Heart left ventricle (tissue), 13 donors: ENCODE measurements at regions not wholly inside any gene's neighbourhood (a gene's known extent, or its start where the extent isn't known, plus 50 kb on each side); places are given as distances from the start of the nearest gene placed in this dataset.

Source experiments
- POLR2A ChIP-seq, 2 donors: fragments of 450-650 bp; IDR thresholded peaks; one replicate each; pipeline ENCODE4 v1.6.1; 2017; ENCODE audit warnings: antibody characterized with exemption in 2 of 2, mild to moderate bottlenecking in 2 of 2, moderate library complexity in 2 of 2
- TF ChIP-seq, protein P1 (sequence below), 12 donors: fragments of 200-600 bp; sonication (generic) in 4 of 12; IDR thresholded peaks; one replicate each; pipeline versions ENCODE4 v1.5.0 to v1.8.0; 2018 to 2022; ENCODE audit warnings: antibody characterized with exemption in 12 of 12, mild to moderate bottlenecking in 5 of 12
- donor health status: ischemic (EF 13 %, LVEDD 7.1; RV severe dilation, severe dysfunction).
- donor health status: DM: no; HTN: yes; CAD: no.
- donor health status: DM: no; HTN: no; CAD: no.
- donor health status: ischemic (EF 25% LVEDD 6.9; RV normal size, moderate dysfunction).
- donor health status: ischemic (EF 25% LVEDD 5.7; RV mildly dilated, moderate dysfunction).
- donor health status: ischemic (EF 35%, LVEDD 5.7; RV mildly dilated, moderate dysfunction).
- donor health status: nonischemic (EF 11% LVEDD 7.7; RV severe dilation, severe dysfunction).
- donor health status: DM: yes; HTN: yes; CAD: no.
- donor health status: PGD.
- donor health status: ischemic (EF 29% LVEDD 5.4; RV normal size, mild dysfunction).
- donor health status: nonischemic (EF 23%, LVEDD 6.1; RV moderate dilation, normal function).

DNA sequence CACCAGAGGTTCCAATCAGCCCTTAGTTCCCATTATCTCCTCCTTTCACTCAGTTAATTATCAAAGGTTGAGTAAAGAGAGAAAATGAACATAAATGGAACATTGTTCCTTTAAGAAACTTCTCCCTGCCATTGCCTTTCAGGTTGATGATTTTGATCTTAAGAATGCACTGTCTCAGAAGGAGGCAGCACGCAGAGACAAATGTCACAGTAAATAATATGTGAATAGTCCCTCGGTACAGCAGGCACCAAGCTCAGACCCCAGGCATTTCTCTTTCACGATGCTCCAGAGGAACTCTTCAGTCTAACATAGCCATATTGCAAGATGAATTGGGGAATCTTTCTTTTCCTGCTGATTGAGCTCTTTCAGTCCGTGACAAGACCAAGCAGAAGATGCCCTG is 435.3 kb upstream of the SPTLC3 start:
- TF ChIP-seq, protein P1, sequence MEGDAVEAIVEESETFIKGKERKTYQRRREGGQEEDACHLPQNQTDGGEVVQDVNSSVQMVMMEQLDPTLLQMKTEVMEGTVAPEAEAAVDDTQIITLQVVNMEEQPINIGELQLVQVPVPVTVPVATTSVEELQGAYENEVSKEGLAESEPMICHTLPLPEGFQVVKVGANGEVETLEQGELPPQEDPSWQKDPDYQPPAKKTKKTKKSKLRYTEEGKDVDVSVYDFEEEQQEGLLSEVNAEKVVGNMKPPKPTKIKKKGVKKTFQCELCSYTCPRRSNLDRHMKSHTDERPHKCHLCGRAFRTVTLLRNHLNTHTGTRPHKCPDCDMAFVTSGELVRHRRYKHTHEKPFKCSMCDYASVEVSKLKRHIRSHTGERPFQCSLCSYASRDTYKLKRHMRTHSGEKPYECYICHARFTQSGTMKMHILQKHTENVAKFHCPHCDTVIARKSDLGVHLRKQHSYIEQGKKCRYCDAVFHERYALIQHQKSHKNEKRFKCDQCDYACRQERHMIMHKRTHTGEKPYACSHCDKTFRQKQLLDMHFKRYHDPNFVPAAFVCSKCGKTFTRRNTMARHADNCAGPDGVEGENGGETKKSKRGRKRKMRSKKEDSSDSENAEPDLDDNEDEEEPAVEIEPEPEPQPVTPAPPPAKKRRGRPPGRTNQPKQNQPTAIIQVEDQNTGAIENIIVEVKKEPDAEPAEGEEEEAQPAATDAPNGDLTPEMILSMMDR (IDR thresholded peaks at IDR 0.05): no peak
- TF ChIP-seq POLR2A (IDR thresholded peaks at IDR 0.05): no peak
